Astrocyte (in vitro differentiated cells and primary cell): ENCODE measurements at regions not wholly inside any gene's neighbourhood (a gene's known extent, or its start where the extent isn't known, plus 50 kb on each side); places are given as distances from the start of the nearest gene placed in this dataset.

Experiments used
- DNase-seq: peaks from one replicate; pipeline ENCODE4 v3.0.0-alpha.2; 2010; ENCODE audit warnings: low read depth
- FAIRE-seq: peaks from 2 replicates; lab custom pipeline; 2011; peaks lifted over from hg19 to GRCh38; lab: Jason Lieb, UNC
- H2AFZ ChIP-seq: 2 replicates; pipeline ENCODE4 v1.6.0; 2012; ENCODE audit warnings: low read depth, low read length, inconsistent platforms
- H3K27ac ChIP-seq: 2 replicates; pipeline ENCODE4 v1.5.1; 2011; ENCODE audit warnings: low read depth, low read length, inconsistent platforms
- H3K27me3 ChIP-seq: 2 replicates; pipeline ENCODE4 v1.6.0; 2011; ENCODE audit warnings: low read length, inconsistent platforms; ENCODE audit not compliant: insufficient read depth
- H3K36me3 ChIP-seq: 2 replicates; pipeline ENCODE4 v1.5.1; 2011; ENCODE audit warnings: low read length, inconsistent platforms; ENCODE audit not compliant: insufficient read depth
- H3K4me1 ChIP-seq: 2 replicates; pipeline ENCODE4 v1.5.1; 2011; ENCODE audit warnings: low read length, inconsistent platforms; ENCODE audit not compliant: insufficient read depth
- H3K4me2 ChIP-seq: 2 replicates; pipeline ENCODE4 v1.6.0; 2012; ENCODE audit warnings: low read length, inconsistent platforms
- H3K4me3 ChIP-seq: 2 replicates; pipeline ENCODE4 v1.5.1; 2011; ENCODE audit warnings: low read depth, mild to moderate bottlenecking, low read length, inconsistent platforms; ENCODE audit not compliant: insufficient read depth
- H3K79me2 ChIP-seq: 2 replicates; pipeline ENCODE4 v1.6.0; 2012; ENCODE audit warnings: mild to moderate bottlenecking, low read length, inconsistent platforms; ENCODE audit not compliant: insufficient read depth
- H3K9ac ChIP-seq: 2 replicates; pipeline ENCODE4 v1.6.0; 2012; ENCODE audit warnings: mild to moderate bottlenecking, low read length, inconsistent platforms
- H3K9me3 ChIP-seq: 2 replicates; pipeline ENCODE4 v1.5.1; 2012; ENCODE audit warnings: low read depth, mild to moderate bottlenecking, low read length, inconsistent platforms; ENCODE audit not compliant: insufficient read depth
- H4K20me1 ChIP-seq: 2 replicates; pipeline ENCODE4 v1.6.0; 2012; ENCODE audit warnings: low read length, inconsistent platforms; ENCODE audit not compliant: insufficient read depth
- H3K27ac Mint-ChIP-seq: one replicate; pipeline ENCODE4 v1.8.0; 2021; ENCODE audit warnings: mild to moderate bottlenecking, mixed read lengths; ENCODE audit not compliant: unreplicated experiment
- H3K27me3 Mint-ChIP-seq: one replicate; pipeline ENCODE4 v1.8.0; 2021; ENCODE audit warnings: low read depth, mixed read lengths; ENCODE audit not compliant: unreplicated experiment
- H3K36me3 Mint-ChIP-seq: one replicate; pipeline ENCODE4 v1.8.0; 2021; ENCODE audit warnings: low read depth, mixed read lengths; ENCODE audit not compliant: unreplicated experiment
- H3K4me1 Mint-ChIP-seq: one replicate; pipeline ENCODE4 v1.8.0; 2021; ENCODE audit warnings: low read depth, mixed read lengths; ENCODE audit not compliant: unreplicated experiment
- H3K4me3 Mint-ChIP-seq: one replicate; pipeline ENCODE4 v1.8.0; 2021; ENCODE audit warnings: mild to moderate bottlenecking, moderate library complexity, mixed read lengths; ENCODE audit not compliant: unreplicated experiment
- H3K9me3 Mint-ChIP-seq: one replicate; pipeline ENCODE4 v1.8.0; 2021; ENCODE audit warnings: mild to moderate bottlenecking, mixed read lengths; ENCODE audit not compliant: unreplicated experiment
- EZH2 ChIP-seq: IDR thresholded peaks from 2 replicates; pipeline ENCODE4 v1.6.1; 2012; ENCODE audit warnings: mild to moderate bottlenecking, low read length, inconsistent platforms; ENCODE audit not compliant: insufficient read depth
- TF ChIP-seq, protein P1 (sequence below): IDR thresholded peaks from 2 replicates; pipeline ENCODE4 v1.5.1; 2011; ENCODE audit warnings: low read depth, mild to moderate bottlenecking, inconsistent platforms, low read length, moderate library complexity; ENCODE audit not compliant: insufficient read depth

- Histone ChIP-seq H3K79me2 (no peaks in the 10 kb centered on the region), H4K20me1 (no peaks in the 10 kb centered on the region), H3K4me1 (no peaks in the 10 kb centered on the region), H3K36me3 (no peaks in the 10 kb centered on the region), H3K9ac (no peak overlapping the region), H3K4me3 (no peak overlapping the region), H3K27ac (no peak overlapping the region), H3K4me2 (no peak overlapping the region), H2AFZ (no peak overlapping the region), H3K9me3 (no peaks in the 10 kb centered on the region), H3K27me3 (no peaks in the 10 kb centered on the region)
- Mint-ChIP-seq H3K27me3 (peaks cover 2% of the 10 kb centered on the region), H3K9me3 (no peaks in the 10 kb centered on the region), H3K4me3 (no peak overlapping the region), H3K4me1 (peaks cover 7% of the 10 kb centered on the region), H3K27ac (no peak overlapping the region), H3K36me3 (no peaks in the 10 kb centered on the region)
- no peak for FAIRE-seq
- DNase-seq = no peak
- TF ChIP-seq, protein P1, sequence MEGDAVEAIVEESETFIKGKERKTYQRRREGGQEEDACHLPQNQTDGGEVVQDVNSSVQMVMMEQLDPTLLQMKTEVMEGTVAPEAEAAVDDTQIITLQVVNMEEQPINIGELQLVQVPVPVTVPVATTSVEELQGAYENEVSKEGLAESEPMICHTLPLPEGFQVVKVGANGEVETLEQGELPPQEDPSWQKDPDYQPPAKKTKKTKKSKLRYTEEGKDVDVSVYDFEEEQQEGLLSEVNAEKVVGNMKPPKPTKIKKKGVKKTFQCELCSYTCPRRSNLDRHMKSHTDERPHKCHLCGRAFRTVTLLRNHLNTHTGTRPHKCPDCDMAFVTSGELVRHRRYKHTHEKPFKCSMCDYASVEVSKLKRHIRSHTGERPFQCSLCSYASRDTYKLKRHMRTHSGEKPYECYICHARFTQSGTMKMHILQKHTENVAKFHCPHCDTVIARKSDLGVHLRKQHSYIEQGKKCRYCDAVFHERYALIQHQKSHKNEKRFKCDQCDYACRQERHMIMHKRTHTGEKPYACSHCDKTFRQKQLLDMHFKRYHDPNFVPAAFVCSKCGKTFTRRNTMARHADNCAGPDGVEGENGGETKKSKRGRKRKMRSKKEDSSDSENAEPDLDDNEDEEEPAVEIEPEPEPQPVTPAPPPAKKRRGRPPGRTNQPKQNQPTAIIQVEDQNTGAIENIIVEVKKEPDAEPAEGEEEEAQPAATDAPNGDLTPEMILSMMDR = no peak
- TF ChIP-seq EZH2 = no peak
Measured at GRCh38 chr14:34007902-34008301, 57.0 kb upstream of the EGLN3 start.

DNA sequence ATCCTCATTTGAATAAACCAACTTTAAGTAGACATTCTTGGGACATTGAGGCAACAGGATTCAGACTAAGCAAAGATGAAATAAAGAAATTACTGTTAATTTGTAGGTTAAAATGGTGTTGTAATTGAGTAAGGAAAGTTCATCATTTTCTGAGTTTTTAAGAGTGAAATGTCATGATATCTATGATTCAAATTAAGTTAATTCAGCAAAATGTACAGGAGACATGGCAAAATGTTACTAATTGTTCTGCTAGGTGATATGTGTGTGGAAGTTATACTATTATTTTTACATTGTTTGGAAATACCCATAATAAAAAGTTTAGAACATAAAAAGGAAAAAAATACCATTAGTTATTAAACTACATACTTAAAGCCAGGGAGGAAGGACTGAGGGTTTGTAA, 55.0 kb upstream of the EGLN3 start:
- H3K9me3 Mint-ChIP-seq = no peaks in the 10 kb centered on the region
- H3K4me1 ChIP-seq = no peaks in the 10 kb centered on the region
- FAIRE-seq (no peak), DNase-seq (no peak)
- no peaks in the 10 kb centered on the region for H3K79me2 ChIP-seq
- H3K4me1 Mint-ChIP-seq = peaks cover 11% of the 10 kb centered on the region
- no peak overlapping the region for H3K4me3 Mint-ChIP-seq
- H3K27ac ChIP-seq = no peak overlapping the region
- H3K4me2 ChIP-seq = no peak overlapping the region
- no peak overlapping the region for H3K9ac ChIP-seq
- H3K27ac Mint-ChIP-seq = no peak overlapping the region
- no peaks in the 10 kb centered on the region for H3K36me3 Mint-ChIP-seq
- no peaks in the 10 kb centered on the region for H3K36me3 ChIP-seq
- no peaks in the 10 kb centered on the region for H4K20me1 ChIP-seq
- TF ChIP-seq, protein P1 = no peak
- no peak for TF ChIP-seq EZH2
- no peaks in the 10 kb centered on the region for H3K27me3 ChIP-seq
- H3K9me3 ChIP-seq = no peaks in the 10 kb centered on the region
- H3K4me3 ChIP-seq = no peak overlapping the region
- peaks cover 2% of the 10 kb centered on the region for H3K27me3 Mint-ChIP-seq
- H2AFZ ChIP-seq = no peak overlapping the region

DNA sequence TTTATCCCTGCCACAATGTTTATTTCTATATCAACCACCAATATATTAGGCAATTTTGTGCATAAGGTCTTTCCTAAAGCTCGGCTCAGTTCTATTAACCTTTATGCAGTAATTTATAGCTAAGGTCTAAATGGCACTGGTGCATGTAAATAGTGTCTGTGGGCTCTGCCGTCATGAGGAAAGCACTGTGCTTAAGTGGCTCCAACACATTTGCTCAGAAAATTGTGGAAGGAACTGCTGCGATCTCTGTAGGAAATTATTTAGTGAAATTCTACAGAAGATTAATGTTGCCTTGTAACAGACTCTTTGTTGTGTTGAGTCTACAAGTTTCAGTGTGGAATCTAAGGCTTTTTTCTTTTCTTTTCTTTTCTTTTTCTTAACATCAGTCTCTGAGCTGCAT, 54.0 kb upstream of the EGLN3 start:
- Histone ChIP-seq H2AFZ (no peak overlapping the region), H3K9me3 (no peaks in the 10 kb centered on the region), H3K4me1 (no peaks in the 10 kb centered on the region), H3K9ac (no peak overlapping the region), H3K4me3 (no peak overlapping the region), H3K27me3 (no peaks in the 10 kb centered on the region), H3K36me3 (no peaks in the 10 kb centered on the region), H3K79me2 (no peaks in the 10 kb centered on the region), H3K27ac (no peak overlapping the region), H4K20me1 (no peaks in the 10 kb centered on the region), H3K4me2 (no peak overlapping the region)
- H3K36me3 Mint-ChIP-seq = no peaks in the 10 kb centered on the region
- DNase-seq = no peak
- H3K4me1 Mint-ChIP-seq = peaks cover 17% of the 10 kb centered on the region
- TF ChIP-seq EZH2 = no peak
- TF ChIP-seq, protein P1 = no peak
- peaks cover 2% of the 10 kb centered on the region for H3K27me3 Mint-ChIP-seq
- H3K27ac Mint-ChIP-seq = no peak overlapping the region
- no peaks in the 10 kb centered on the region for H3K9me3 Mint-ChIP-seq
- no peak for FAIRE-seq
- no peak overlapping the region for H3K4me3 Mint-ChIP-seq
